ENCODE measurements at regions not wholly inside any gene's neighbourhood (a gene's known extent, or its start where the extent isn't known, plus 50 kb on each side); places are given as distances from the start of the nearest gene placed in this dataset.

DNA sequence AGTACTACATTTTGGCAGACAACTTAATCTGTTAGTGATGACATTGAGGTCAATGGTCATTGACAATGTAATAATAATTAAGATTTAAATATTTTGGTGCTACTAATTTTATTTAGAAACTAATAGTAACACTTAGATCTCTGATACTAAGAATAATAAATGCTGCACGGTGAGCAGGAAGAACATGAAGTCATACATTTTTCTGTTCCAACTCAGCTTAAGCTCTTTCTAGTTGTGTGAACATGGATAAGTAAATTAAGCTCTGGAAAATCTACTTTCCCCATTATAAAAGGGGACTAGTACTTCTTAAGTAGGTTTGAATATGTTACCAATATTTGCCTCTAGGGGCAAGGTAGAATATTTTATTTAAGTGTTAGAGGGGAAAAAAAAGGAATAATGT, 65.9 kb upstream of the MEOX2 start (continued):
- no peak for TF ChIP-seq HOXB6 (CRISPR knock-in tag; IDR thresholded peaks at IDR 0.05; ENCODE audit: borderline replicate concordance)
- no peak for TF ChIP-seq KLF6 (CRISPR knock-in tag; IDR thresholded peaks at IDR 0.05; ENCODE audit: borderline replicate concordance)
- no peak for TF ChIP-seq ETV6 (IDR thresholded peaks at IDR 0.05; ENCODE audit: borderline replicate concordance in 1 of 2, low read depth in 2 of 2, low read length in 1 of 2)
- no peak for TF ChIP-seq ETV6 (CRISPR knock-in tag; IDR thresholded peaks at IDR 0.05; ENCODE audit: borderline replicate concordance)

DNA sequence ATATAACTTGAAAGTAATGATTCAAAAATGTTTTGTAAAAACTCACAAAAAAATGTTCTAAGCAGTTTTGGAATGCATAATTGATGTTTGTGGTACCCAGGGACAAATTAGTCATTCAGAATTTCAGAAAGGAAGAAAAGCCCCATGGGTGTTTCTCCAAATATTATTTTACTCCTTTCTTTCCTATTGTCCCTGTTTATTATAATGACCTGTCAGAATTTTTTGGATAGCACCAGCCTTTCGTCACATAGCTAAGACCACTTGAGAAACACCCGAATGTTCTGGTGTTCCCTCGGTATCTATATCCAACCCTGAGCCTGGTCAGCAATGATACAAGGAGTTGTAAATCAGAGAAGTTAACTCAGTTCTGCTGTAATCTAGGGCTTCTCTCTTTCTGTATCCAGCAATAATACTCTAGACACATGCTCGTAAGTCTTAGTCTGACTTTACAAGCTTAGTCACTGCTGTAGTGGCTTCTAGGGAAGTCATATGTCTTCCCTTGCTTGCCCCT, 64.8 kb upstream of the MEOX2 start:
- Histone ChIP-seq H3K36me3 (ENCODE audit: control insufficient read depth, insufficient read depth, low read length) (no peaks in the 10 kb centered on the region), H3K79me2 (ENCODE audit: control insufficient read depth, insufficient read depth, low read length) (no peaks in the 10 kb centered on the region), H3K4me2 (ENCODE audit: insufficient read depth, low read length) (no peak overlapping the region), H3K27me3 (ENCODE audit: control insufficient read depth in 2 of 2, insufficient read depth in 2 of 2, low read length in 2 of 2) (no peaks in the 10 kb centered on the region), H3K9me1 (ENCODE audit: control insufficient read depth, insufficient read depth, low read length) (no peaks in the 10 kb centered on the region), H3K9me3 (replicated peaks; ENCODE audit: control insufficient read depth, insufficient read depth, low read depth, low read length) (no peaks in the 10 kb centered on the region), H3K4me1 (replicated peaks in 1 of 2; ENCODE audit: control insufficient read depth in 2 of 2, insufficient read depth in 2 of 2, low read length in 2 of 2) (no peaks in the 10 kb centered on the region), H3K4me3 (no peak overlapping the region), H3K9ac (ENCODE audit: insufficient read depth in 1 of 2, low read depth in 2 of 2, low read length in 2 of 2) (no peak overlapping the region), H3K27ac (ENCODE audit: extremely low read depth, low read depth, low read length) (no peak overlapping the region), H4K20me1 (replicated peaks; ENCODE audit: control insufficient read depth, insufficient read depth, low read length) (no peaks in the 10 kb centered on the region), H2AFZ (ENCODE audit: low read depth, low read length) (no peak overlapping the region)
- 1% methylated on average over 4 of the region's 4 CpGs for WGBS (ENCODE audit: insufficient coverage, low coverage, missing lambda C conversion rate)
- FAIRE-seq (no peak), ATAC-seq (no peak), DNase-seq (ENCODE audit: extremely low read depth in 1 of 4, low spot score in 3 of 4) (no peak)
- ChIA-PET CTCF (ENCODE audit: low intra/inter-chr PET ratio) (no interaction called here), POLR2A (no interaction called here)
- intact Hi-C loops (cut with micrococcal nuclease) = no loop called here
- BruUV-seq (replicated peaks) = no TSS peak
- in situ Hi-C loops (cut with MboI) = no loop called here
- no peak for TF ChIP-seq ZSCAN32 (CRISPR knock-in tag; IDR thresholded peaks at IDR 0.05)
- no peak for TF ChIP-seq POLR3A (IDR thresholded peaks at IDR 0.05; ENCODE audit: borderline replicate concordance, extremely low read depth, insufficient read depth, insufficient read length)
- TF ChIP-seq ZNF140 (CRISPR knock-in tag; IDR thresholded peaks at IDR 0.05) = no peak
- no peak for TF ChIP-seq SP2 (IDR thresholded peaks at IDR 0.05; ENCODE audit: extremely low read depth, low read depth, low read length, poor library complexity, severe bottlenecking)
- TF ChIP-seq ZNF398 (CRISPR knock-in tag; IDR thresholded peaks at IDR 0.05) = no peak
- TF ChIP-seq, protein P1, sequence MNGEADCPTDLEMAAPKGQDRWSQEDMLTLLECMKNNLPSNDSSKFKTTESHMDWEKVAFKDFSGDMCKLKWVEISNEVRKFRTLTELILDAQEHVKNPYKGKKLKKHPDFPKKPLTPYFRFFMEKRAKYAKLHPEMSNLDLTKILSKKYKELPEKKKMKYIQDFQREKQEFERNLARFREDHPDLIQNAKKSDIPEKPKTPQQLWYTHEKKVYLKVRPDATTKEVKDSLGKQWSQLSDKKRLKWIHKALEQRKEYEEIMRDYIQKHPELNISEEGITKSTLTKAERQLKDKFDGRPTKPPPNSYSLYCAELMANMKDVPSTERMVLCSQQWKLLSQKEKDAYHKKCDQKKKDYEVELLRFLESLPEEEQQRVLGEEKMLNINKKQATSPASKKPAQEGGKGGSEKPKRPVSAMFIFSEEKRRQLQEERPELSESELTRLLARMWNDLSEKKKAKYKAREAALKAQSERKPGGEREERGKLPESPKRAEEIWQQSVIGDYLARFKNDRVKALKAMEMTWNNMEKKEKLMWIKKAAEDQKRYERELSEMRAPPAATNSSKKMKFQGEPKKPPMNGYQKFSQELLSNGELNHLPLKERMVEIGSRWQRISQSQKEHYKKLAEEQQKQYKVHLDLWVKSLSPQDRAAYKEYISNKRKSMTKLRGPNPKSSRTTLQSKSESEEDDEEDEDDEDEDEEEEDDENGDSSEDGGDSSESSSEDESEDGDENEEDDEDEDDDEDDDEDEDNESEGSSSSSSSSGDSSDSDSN (IDR thresholded peaks at IDR 0.05; ENCODE audit: borderline replicate concordance in 1 of 2, low read depth in 2 of 2, low read length in 2 of 2) = no peak
- TF ChIP-seq PML (IDR thresholded peaks at IDR 0.05; ENCODE audit: low read length) = no peak
- no peak for TF ChIP-seq JUN (IDR thresholded peaks at IDR 0.05; ENCODE audit: borderline replicate concordance, low read depth, low read length)
- TF ChIP-seq JUN (CRISPR knock-in tag; IDR thresholded peaks at IDR 0.05; ENCODE audit: borderline replicate concordance) = no peak
